B cell (primary cell): ENCODE measurements at regions not wholly inside any gene's neighbourhood (a gene's known extent, or its start where the extent isn't known, plus 50 kb on each side); places are given as distances from the start of the nearest gene placed in this dataset.

Experiments used
- ATAC-seq: fragments of 200-7000 bp; cut with Tn5 transposase; one replicate; pipeline ENCODE4 v1.10.0; 2021; ENCODE audit warnings: low read depth, mild to moderate bottlenecking, moderate number of reproducible peaks, moderate library complexity
- CTCF ChIA-PET: fragments of 350-600 bp; sonication (Branson Sonifier 250); formaldehyde crosslinking; loops from one replicate; lab custom pipeline; 2021; ENCODE audit warnings: antibody characterized with exemption, inconsistent platforms; lab: Charles Lee
- POLR2A ChIA-PET: fragments of 350-600 bp; sonication (Branson Sonifier 250); formaldehyde crosslinking; loops from one replicate; lab custom pipeline; 2021; ENCODE audit warnings: antibody characterized with exemption; lab: Charles Lee
- DNase-seq: peaks from one replicate; pipeline ENCODE4 v3.0.0; 2013
- H2AFZ ChIP-seq: 2 replicates; pipeline ENCODE4 v1.6.1; 2012; ENCODE audit warnings: mild to moderate bottlenecking, low read depth, low read length; ENCODE audit not compliant: insufficient read depth, poor library complexity, severe bottlenecking
- H3K27ac ChIP-seq, 2 donors: 1 replicate in 1 of 2; 2 replicates in 1 of 2; pipeline ENCODE4 v1.5.1; 2012 to 2013; ENCODE audit warnings: low read length in 2 of 2, mild to moderate bottlenecking in 2 of 2, moderate library complexity in 1 of 2
- H3K27me3 ChIP-seq, 4 experiments: fragments of 200-600 bp in 1 of 4; sonication (generic) in 1 of 4; replicated peaks in 1 of 4; 1 replicate in 2 of 4; 2 replicates in 2 of 4; pipeline versions ENCODE4 v1.6.1 to v1.7.0; 2013 to 2016; ENCODE audit warnings: low read length in 3 of 4, mild to moderate bottlenecking in 2 of 4, mixed read lengths in 1 of 4, moderate library complexity in 1 of 4; ENCODE audit not compliant: insufficient read depth in 4 of 4, control insufficient read depth in 3 of 4; ENCODE audit errors: control extremely low read depth in 1 of 4
- H3K36me3 ChIP-seq, 2 experiments: replicated peaks in 1 of 2; 1 replicate in 1 of 2; 2 replicates in 1 of 2; pipeline versions ENCODE4 v1.6.1 to v1.7.1; 2013; ENCODE audit warnings: low read length in 1 of 2; ENCODE audit not compliant: insufficient read depth in 2 of 2, control insufficient read depth in 1 of 2; ENCODE audit errors: control extremely low read depth in 1 of 2, extremely low read depth in 1 of 2
- H3K4me1 ChIP-seq, 2 donors: fragments of 200-600 bp in 1 of 2; sonication (generic) in 1 of 2; 1 replicate in 1 of 2; 2 replicates in 1 of 2; pipeline versions ENCODE4 v1.5.1 to v1.6.1; 2013 to 2017; ENCODE audit warnings: low read length in 2 of 2; ENCODE audit not compliant: control insufficient read depth in 2 of 2, insufficient read depth in 2 of 2
- H3K4me2 ChIP-seq: replicated peaks from 2 replicates; pipeline ENCODE3; 2012; ENCODE audit warnings: mild to moderate bottlenecking, low read depth, low read length; ENCODE audit not compliant: poor library complexity, severe bottlenecking
- H3K4me3 ChIP-seq, 5 experiments: fragments of 200-600 bp in 1 of 5; sonication (generic) in 1 of 5; 1 replicate in 3 of 5; 2 replicates in 2 of 5; pipeline versions ENCODE4 v1.5.1 to v1.7.0; 2011 to 2016; ENCODE audit warnings: low read length in 4 of 5, mild to moderate bottlenecking in 4 of 5, low read depth in 2 of 5, control low read depth in 1 of 5, moderate library complexity in 1 of 5; ENCODE audit not compliant: insufficient read depth in 1 of 5; ENCODE audit errors: control extremely low read depth in 1 of 5, extremely low read depth in 1 of 5
- H3K79me2 ChIP-seq: fragments of 200-600 bp; sonication (generic); one replicate; pipeline ENCODE4 v1.6.0; 2016; ENCODE audit warnings: low read length; ENCODE audit not compliant: control insufficient read depth, insufficient read depth
- H3K9ac ChIP-seq: fragments of 200-600 bp; sonication (generic); 2 replicates; pipeline ENCODE4 v1.6.1; 2017; ENCODE audit warnings: mild to moderate bottlenecking, low read length, moderate library complexity
- H3K9me3 ChIP-seq, 3 donors: one replicate each; pipeline versions ENCODE4 v1.6.1 to v1.7.1; 2013; ENCODE audit warnings: low read length in 2 of 3; ENCODE audit not compliant: control insufficient read depth in 2 of 3, insufficient read depth in 1 of 3; ENCODE audit errors: control extremely low read depth in 1 of 3
- H4K20me1 ChIP-seq: 2 replicates; pipeline ENCODE4 v1.6.0; 2012; ENCODE audit warnings: mild to moderate bottlenecking, low read length; ENCODE audit not compliant: insufficient read depth, control insufficient read depth, poor library complexity, severe bottlenecking
- H3K27ac Mint-ChIP-seq: one replicate; pipeline ENCODE4 v1.8.0; 2021; ENCODE audit warnings: mixed read lengths
- H3K27me3 Mint-ChIP-seq: one replicate; pipeline ENCODE4 v1.8.0; 2021; ENCODE audit warnings: mixed read lengths
- H3K4me1 Mint-ChIP-seq: one replicate; pipeline ENCODE4 v1.8.0; 2021; ENCODE audit warnings: mixed read lengths
- H3K4me3 Mint-ChIP-seq: one replicate; pipeline ENCODE4 v1.8.0; 2021; ENCODE audit warnings: mixed read lengths
- H3K9me3 Mint-ChIP-seq: one replicate; pipeline ENCODE4 v1.8.0; 2022; ENCODE audit warnings: mixed read lengths; ENCODE audit not compliant: insufficient read depth
- EZH2 ChIP-seq: IDR thresholded peaks from 2 replicates; pipeline ENCODE4 v1.6.1; 2012; ENCODE audit warnings: borderline replicate concordance, low read depth, mild to moderate bottlenecking, moderate library complexity, low read length; ENCODE audit not compliant: insufficient read depth, poor library complexity, severe bottlenecking
- WGBS: methylation state at CpG from one replicate; pipeline ENCODE4 v1.1.5; 2013; ENCODE audit warnings: missing lambda C conversion rate; ENCODE audit not compliant: insufficient coverage; 5-methylcytosine and 5-hydroxymethylcytosine counted together
- intact Hi-C: fragments of 100-400 bp; cut with micrococcal nuclease; formaldehyde crosslinking; loops from one replicate; pipeline ENCODE4 v1.10.0; 2022
- TF ChIP-seq, protein P1 (sequence below): fragments of 200-600 bp; IDR thresholded peaks from one replicate; pipeline ENCODE4 v1.8.0; 2022; ENCODE audit warnings: antibody characterized with exemption, mild to moderate bottlenecking

DNA sequence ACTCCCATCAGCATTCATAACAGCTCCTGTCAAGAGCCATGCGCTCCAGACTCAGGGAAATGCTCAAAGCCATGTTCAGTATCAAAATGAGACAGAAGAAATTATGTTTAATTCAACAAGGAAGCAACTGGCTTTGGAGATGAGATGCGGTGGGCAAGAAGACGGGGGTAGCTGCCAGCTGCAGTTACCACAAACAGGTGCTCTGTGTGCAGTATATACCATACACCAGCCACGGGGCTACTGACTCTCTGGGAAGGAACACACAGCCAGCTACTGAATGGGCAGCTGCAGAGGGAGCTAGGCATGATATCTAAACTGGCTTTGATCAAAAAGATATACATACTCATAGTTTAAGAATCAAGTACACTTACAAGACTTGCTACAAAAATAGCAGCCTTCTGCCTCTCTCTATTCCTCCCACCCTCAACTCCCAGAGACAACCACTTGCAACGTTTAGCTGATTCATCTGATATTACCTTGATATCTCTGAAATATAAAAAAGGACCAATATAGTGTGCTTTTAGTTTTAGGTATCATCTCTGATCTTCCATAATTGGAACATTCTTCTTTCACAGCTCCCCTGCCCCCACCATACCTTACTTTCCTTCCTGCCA is 593.0 kb downstream of the UQCRFS1 start:
- H3K27ac ChIP-seq: no peak overlapping the region
- H3K27me3 ChIP-seq: no peaks in the 10 kb centered on the region
- no peaks in the 10 kb centered on the region for H3K4me1 Mint-ChIP-seq
- intact Hi-C loops: no loop called here
- DNase-seq (no peak), ATAC-seq (no peak)
- TF ChIP-seq EZH2: no peak
- TF ChIP-seq, protein P1, sequence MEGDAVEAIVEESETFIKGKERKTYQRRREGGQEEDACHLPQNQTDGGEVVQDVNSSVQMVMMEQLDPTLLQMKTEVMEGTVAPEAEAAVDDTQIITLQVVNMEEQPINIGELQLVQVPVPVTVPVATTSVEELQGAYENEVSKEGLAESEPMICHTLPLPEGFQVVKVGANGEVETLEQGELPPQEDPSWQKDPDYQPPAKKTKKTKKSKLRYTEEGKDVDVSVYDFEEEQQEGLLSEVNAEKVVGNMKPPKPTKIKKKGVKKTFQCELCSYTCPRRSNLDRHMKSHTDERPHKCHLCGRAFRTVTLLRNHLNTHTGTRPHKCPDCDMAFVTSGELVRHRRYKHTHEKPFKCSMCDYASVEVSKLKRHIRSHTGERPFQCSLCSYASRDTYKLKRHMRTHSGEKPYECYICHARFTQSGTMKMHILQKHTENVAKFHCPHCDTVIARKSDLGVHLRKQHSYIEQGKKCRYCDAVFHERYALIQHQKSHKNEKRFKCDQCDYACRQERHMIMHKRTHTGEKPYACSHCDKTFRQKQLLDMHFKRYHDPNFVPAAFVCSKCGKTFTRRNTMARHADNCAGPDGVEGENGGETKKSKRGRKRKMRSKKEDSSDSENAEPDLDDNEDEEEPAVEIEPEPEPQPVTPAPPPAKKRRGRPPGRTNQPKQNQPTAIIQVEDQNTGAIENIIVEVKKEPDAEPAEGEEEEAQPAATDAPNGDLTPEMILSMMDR: no peak
- H4K20me1 ChIP-seq: no peaks in the 10 kb centered on the region
- H3K4me3 ChIP-seq: no peak overlapping the region
- no peaks in the 10 kb centered on the region for H3K27me3 Mint-ChIP-seq
- ChIA-PET CTCF (no interaction called here), POLR2A (no interaction called here)
- peaks cover 1 to 10% (median 7%) of the 10 kb centered on the region in 3 donors for H3K9me3 ChIP-seq
- H3K4me3 Mint-ChIP-seq: no peak overlapping the region
- peaks cover 0 to 1% of the 10 kb centered on the region in 2 experiments for H3K36me3 ChIP-seq
- H3K4me1 ChIP-seq: no peaks in the 10 kb centered on the region
- no CpG with 5 or more reads among the region's 5 CpGs for WGBS
- no peaks in the 10 kb centered on the region for H3K79me2 ChIP-seq
- H3K27ac Mint-ChIP-seq: no peak overlapping the region
- no peak overlapping the region for H3K9ac ChIP-seq
- no peak overlapping the region for H2AFZ ChIP-seq
- H3K9me3 Mint-ChIP-seq: peaks cover 9% of the 10 kb centered on the region
- H3K4me2 ChIP-seq: no peak overlapping the region

DNA sequence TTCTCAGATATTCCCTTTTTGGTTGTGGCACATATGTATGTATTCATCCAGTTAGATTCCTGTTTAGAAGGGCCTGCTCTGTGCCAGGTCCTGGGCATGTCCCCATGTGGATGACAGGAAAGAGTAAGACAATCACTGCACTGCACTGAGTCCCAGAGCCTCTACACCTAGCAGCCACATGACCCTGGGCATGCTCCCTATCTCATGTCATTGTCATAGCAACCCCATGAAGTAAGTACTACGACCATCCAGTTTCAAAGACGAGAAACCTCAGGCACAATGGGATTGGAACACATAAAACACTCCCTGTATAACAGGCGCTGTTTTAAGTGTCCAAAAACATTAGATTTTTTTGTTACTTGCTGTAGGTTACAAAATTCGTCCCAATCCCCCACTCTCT is 594.4 kb downstream of the UQCRFS1 start:
- no peaks in the 10 kb centered on the region for H3K27me3 ChIP-seq
- peaks cover 0 to 1% of the 10 kb centered on the region in 2 experiments for H3K36me3 ChIP-seq
- no peaks in the 10 kb centered on the region for H4K20me1 ChIP-seq
- H3K9ac ChIP-seq: no peak overlapping the region
- H3K27me3 Mint-ChIP-seq: no peaks in the 10 kb centered on the region
- H3K27ac ChIP-seq: no peak overlapping the region
- 74% methylated on average over 2 of the region's 4 CpGs for WGBS
- CTCF ChIA-PET: no interaction called here
- TF ChIP-seq EZH2: no peak
- TF ChIP-seq, protein P1: no peak
- no peaks in the 10 kb centered on the region for H3K4me1 ChIP-seq
- DNase-seq (no peak), ATAC-seq (no peak)
- H3K9me3 ChIP-seq: peaks cover 3 to 21% (median 16%) of the 10 kb centered on the region in 3 donors
- H3K4me3 ChIP-seq: no peak overlapping the region
- no peak overlapping the region for H3K4me3 Mint-ChIP-seq
- no peak overlapping the region for H2AFZ ChIP-seq
- no peak overlapping the region for H3K4me2 ChIP-seq
- no peaks in the 10 kb centered on the region for H3K79me2 ChIP-seq
- intact Hi-C loops: no loop called here
- H3K4me1 Mint-ChIP-seq: no peaks in the 10 kb centered on the region
- H3K27ac Mint-ChIP-seq: no peak overlapping the region
- peaks cover 13% of the 10 kb centered on the region for H3K9me3 Mint-ChIP-seq
- POLR2A ChIA-PET: no interaction called here
